ENCODE measurements at regions not wholly inside any gene's neighbourhood (a gene's known extent, or its start where the extent isn't known, plus 50 kb on each side); places are given as distances from the start of the nearest gene placed in this dataset.

DNA sequence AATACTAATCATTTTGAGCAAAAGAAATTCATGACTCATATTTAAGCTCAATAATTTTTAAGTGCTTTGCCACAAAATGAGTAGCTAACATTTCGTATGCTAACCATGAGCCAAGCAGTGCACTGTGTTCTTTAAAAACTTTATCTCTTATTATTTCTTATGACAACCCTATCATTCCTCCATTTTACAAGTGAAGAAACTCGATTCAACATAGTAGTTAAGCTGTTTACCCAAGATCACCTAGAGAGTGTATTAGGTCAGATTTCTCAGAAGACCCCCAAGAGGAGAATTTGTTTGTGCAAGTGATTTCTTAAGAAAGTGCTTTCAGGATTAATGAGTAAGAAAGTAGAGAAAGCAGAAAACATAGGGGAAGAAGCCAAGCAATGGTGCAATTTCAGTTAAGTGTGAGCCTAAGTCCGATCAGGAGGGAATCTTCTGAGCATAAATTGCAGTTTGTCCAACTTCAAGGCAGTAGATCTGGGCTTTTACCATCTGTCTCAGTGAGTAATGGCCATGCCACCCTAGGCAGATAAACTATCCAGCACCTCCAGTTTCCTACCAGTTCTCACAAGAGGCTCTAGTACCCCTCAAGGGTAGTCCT, 202.7 kb downstream of the SCG2 start:
- H3K4me3 ChIP-seq (ENCODE audit: low read length): no peak overlapping the region
- DNase-seq (ENCODE audit: low read depth): no peak
- TF ChIP-seq, protein P1, sequence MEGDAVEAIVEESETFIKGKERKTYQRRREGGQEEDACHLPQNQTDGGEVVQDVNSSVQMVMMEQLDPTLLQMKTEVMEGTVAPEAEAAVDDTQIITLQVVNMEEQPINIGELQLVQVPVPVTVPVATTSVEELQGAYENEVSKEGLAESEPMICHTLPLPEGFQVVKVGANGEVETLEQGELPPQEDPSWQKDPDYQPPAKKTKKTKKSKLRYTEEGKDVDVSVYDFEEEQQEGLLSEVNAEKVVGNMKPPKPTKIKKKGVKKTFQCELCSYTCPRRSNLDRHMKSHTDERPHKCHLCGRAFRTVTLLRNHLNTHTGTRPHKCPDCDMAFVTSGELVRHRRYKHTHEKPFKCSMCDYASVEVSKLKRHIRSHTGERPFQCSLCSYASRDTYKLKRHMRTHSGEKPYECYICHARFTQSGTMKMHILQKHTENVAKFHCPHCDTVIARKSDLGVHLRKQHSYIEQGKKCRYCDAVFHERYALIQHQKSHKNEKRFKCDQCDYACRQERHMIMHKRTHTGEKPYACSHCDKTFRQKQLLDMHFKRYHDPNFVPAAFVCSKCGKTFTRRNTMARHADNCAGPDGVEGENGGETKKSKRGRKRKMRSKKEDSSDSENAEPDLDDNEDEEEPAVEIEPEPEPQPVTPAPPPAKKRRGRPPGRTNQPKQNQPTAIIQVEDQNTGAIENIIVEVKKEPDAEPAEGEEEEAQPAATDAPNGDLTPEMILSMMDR (conservative IDR thresholded peaks at IDR 0.05; ENCODE audit: low read depth, low read length): no peak

DNA sequence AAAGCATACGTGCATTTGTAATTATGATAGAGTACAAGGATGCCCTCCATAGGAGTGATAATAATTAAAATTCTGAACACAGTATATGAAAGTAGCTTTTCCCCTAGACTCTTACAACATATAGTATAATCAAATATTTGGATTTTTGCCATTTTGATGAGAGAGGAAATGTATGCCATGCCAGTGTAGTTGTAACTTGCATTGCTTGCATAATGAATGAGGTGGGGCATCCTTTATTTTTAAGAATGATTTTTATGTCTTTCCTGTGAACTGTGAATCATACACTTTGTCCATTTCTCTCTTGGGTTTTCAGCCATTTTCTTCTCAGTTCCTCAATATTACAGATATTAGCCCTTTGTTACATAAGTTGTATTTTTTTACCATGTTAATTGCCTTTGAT, 197.5 kb downstream of the SCG2 start:
- H3K4me3 ChIP-seq (ENCODE audit: low read length): no peak overlapping the region
- TF ChIP-seq, protein P1 (conservative IDR thresholded peaks at IDR 0.05; ENCODE audit: low read depth, low read length): no peak
- DNase-seq (ENCODE audit: low read depth): no peak

DNA sequence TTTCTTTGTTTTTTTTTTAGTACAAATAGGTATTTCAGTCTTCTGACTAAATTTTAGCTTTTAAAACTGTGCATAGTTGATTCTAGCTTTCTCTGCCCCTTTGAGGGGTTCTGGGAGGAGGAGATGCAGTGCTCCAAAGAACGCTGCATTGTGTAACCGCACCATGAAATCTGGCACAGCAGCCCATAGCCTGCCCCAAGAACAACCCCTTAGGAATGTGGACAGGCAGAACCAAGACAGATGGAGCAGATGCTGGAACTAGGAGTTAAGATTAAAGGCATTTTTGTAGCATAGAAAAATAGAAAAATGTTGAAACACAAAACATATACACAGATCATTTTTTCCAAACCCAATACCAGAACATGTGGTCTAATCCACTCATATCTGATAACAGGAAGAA, 187.5 kb downstream of the SCG2 start:
- no peak overlapping the region for H3K4me3 ChIP-seq (ENCODE audit: low read length)
- TF ChIP-seq, protein P1 (conservative IDR thresholded peaks at IDR 0.05; ENCODE audit: low read depth, low read length): no peak
- no peak for DNase-seq (ENCODE audit: low read depth)

DNA sequence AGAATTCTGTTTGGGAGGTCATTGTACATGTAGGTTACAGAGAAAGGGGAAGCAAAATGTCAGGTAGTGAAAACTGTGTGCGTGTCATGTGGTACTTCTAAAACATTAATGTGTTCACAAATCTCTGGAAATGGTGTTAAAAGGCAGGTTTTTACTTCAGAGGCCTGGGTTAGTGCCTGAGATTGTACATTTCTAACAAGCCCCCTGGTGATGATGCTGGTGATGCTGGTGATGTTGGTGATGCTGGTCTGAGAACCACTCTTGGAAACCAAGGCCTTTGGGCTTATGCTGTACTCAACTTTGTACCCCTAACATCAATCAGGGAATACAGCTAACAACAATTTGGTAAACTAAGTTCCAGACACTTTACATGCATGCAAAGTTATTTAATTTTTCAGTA, 187.1 kb downstream of the SCG2 start:
- H3K4me3 ChIP-seq (ENCODE audit: low read length): no peak overlapping the region
- TF ChIP-seq, protein P1 (conservative IDR thresholded peaks at IDR 0.05; ENCODE audit: low read depth, low read length): no peak
- no peak for DNase-seq (ENCODE audit: low read depth)

DNA sequence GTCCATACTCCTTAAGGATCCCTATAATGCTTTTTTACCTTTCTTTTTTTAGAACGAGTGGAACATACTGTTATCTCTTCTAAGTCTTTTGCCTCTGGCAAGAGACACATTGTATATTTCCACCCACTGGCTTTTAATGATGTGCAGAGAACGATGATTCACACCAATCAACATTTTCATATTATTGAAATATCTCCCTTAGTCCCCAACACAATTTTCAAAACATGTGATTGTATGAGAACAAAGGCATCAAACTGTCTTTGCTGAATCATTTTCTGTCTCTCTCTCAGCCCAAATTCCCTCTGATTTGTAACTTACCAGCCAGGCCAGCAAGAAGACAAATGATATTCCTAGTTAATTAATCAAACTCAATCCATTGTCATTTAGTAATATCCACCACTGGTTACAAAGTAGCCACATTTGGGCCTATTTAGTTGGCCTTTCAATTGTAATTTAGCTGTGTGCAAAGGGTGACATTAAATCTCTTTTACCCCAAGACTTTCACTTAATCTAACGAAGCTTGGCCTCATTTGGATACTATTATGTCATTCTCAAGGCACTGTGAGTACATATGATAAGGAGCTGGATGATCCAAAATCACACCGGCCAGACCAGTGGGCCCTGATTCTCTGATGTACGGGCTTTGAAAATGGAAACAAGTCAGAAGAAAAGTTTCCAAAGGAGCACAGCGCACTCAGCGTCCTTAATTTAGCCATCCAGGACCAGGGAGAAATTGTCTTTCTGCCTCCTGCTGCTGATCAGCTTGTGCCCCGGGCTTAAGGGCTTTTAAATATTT, 185.1 kb downstream of the SCG2 start:
- H3K4me3 ChIP-seq (ENCODE audit: low read length): no peak overlapping the region
- TF ChIP-seq, protein P1 (conservative IDR thresholded peaks at IDR 0.05; ENCODE audit: low read depth, low read length): no peak
- DNase-seq (ENCODE audit: low read depth): no peak

DNA sequence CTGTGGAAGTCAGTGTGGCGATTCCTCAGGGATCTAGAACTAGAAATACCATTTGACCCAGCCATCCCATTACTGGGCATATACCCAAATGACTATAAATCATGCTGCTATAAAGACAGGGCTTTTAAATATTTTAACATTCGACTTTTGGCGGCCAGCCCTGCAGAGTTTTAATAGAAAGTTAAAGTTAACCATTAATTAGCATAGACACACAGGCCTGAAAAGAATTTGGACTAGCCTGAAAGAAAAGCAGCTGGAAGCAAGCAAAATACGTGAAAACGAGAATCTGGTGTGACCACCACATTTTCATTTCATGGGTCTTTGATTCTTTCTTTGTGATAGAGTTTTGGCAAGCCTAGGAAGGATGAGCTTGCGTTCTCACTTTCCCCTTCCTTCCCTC, 184.0 kb downstream of the SCG2 start:
- TF ChIP-seq, protein P1 (conservative IDR thresholded peaks at IDR 0.05; ENCODE audit: low read depth, low read length): no peak
- no peak overlapping the region for H3K4me3 ChIP-seq (ENCODE audit: low read length)
- no peak for DNase-seq (ENCODE audit: low read depth)

Measured in retinal pigment epithelial cell (primary cell).